PC-3 (cell line): ENCODE measurements at regions not wholly inside any gene's neighbourhood (a gene's known extent, or its start where the extent isn't known, plus 50 kb on each side); places are given as distances from the start of the nearest gene placed in this dataset.

Experiments used
- CTCF ChIP-seq: fragments of 300-600 bp; sonication (generic); conservative IDR thresholded peaks from 2 replicates; pipeline ENCODE4 v1.5.1; 2017; ENCODE audit warnings: antibody characterized with exemption, low read depth, mild to moderate bottlenecking, low read length
- EZH2 ChIP-seq: fragments of 300-600 bp; sonication (generic); IDR thresholded peaks from one replicate; pipeline ENCODE4 v1.6.1; 2017; ENCODE audit warnings: antibody characterized with exemption, mild to moderate bottlenecking, low read length; ENCODE audit not compliant: unreplicated experiment

GRCh38 chr12:90167518-90168208 lies 459.0 kb upstream of the ATP2B1 start:
- TF ChIP-seq CTCF: no peak
- no peak for TF ChIP-seq EZH2
